HepG2 (cell line): ENCODE measurements at regions not wholly inside any gene's neighbourhood (a gene's known extent, or its start where the extent isn't known, plus 50 kb on each side); places are given as distances from the start of the nearest gene placed in this dataset.

Experiments
- ATAC-seq: fragments of 200-7000 bp; cut with Tn5 transposase; 3 replicates; pipeline ENCODE4 v1.9.1; 2020; ENCODE audit warnings: mild to moderate bottlenecking, moderate library complexity
- BruUV-seq: library from RNA; stranded (reverse); fragments of 400-500 nt; replicated peaks from 2 replicates; lab custom pipeline; 2021; lab: Mats Ljungman, UMichigan
- CTCF ChIA-PET: fragments of 300-600 bp; formaldehyde crosslinking; extraction: SDS; loops from one replicate; lab custom pipeline; 2021; ENCODE audit warnings: low total read pairs, inconsistent platforms, low intra/inter-chr PET ratio; lab: Yijun Ruan, JAX
- POLR2A ChIA-PET: fragments of 350-600 bp; sonication (Branson Sonifier 250); formaldehyde crosslinking; loops from one replicate; lab custom pipeline; 2020; ENCODE audit warnings: antibody characterized with exemption, inconsistent platforms; lab: Yijun Ruan, JAX
- DNase-seq: peaks from one replicate; pipeline ENCODE4 v3.0.0-alpha.2; 2015; ENCODE audit warnings: low spot score
- FAIRE-seq: peaks from 3 replicates; lab custom pipeline; 2011; peaks lifted over from hg19 to GRCh38; lab: Jason Lieb, UNC
- H2AFZ ChIP-seq: one replicate; pipeline ENCODE4 v1.6.1; 2011; ENCODE audit warnings: low read length, inconsistent platforms
- H3K27ac ChIP-seq: fragments of 300-600 bp; 3 replicates; pipeline ENCODE4 v1.8.0; 2011; ENCODE audit warnings: mixed run types, mild to moderate bottlenecking, mixed read lengths, low read length, inconsistent platforms; ENCODE audit not compliant: insufficient read depth; ENCODE audit errors: extremely low read length
- H3K27me3 ChIP-seq, 2 experiments: fragments of 200-600 bp in 1 of 2; 2 replicates in 1 of 2; 3 replicates in 1 of 2; pipeline versions ENCODE4 v1.6.0 to v1.8.0; 2011; ENCODE audit warnings: low read length in 2 of 2, mild to moderate bottlenecking in 2 of 2, moderate library complexity in 2 of 2, inconsistent platforms in 1 of 2; ENCODE audit not compliant: insufficient read depth in 2 of 2, control insufficient read depth in 1 of 2
- H3K36me3 ChIP-seq, 2 experiments: fragments of 200-600 bp in 1 of 2; replicated peaks in 1 of 2; 2 replicates in 1 of 2; 3 replicates in 1 of 2; pipeline versions ENCODE4 v1.5.1 to v1.8.0; 2011; ENCODE audit warnings: low read length in 2 of 2, inconsistent platforms in 1 of 2; ENCODE audit not compliant: insufficient read depth in 2 of 2, control insufficient read depth in 1 of 2
- H3K4me1 ChIP-seq: 2 replicates; pipeline ENCODE4 v1.5.1; 2012; ENCODE audit warnings: low read length, inconsistent platforms; ENCODE audit not compliant: insufficient read depth
- H3K4me2 ChIP-seq: 2 replicates; pipeline ENCODE4 v1.6.0; 2011; ENCODE audit warnings: low read depth, low read length, inconsistent platforms
- H3K4me3 ChIP-seq, 3 experiments: fragments of 200-600 bp in 1 of 3; sonication (generic), shearing (Covaris generic) in 1 of 3; replicated peaks in 1 of 3; 2 replicates each; pipeline ENCODE4 v1.5.1; 2011 to 2016; ENCODE audit warnings: low read length in 3 of 3, inconsistent platforms in 2 of 3, low read depth in 2 of 3, mild to moderate bottlenecking in 2 of 3, control low read depth in 1 of 3, mixed read lengths in 1 of 3; ENCODE audit not compliant: insufficient read depth in 1 of 3
- H3K79me2 ChIP-seq: one replicate; pipeline ENCODE4 v1.6.1; 2011; ENCODE audit warnings: low read length, inconsistent platforms; ENCODE audit not compliant: insufficient read depth
- H3K9ac ChIP-seq: 2 replicates; pipeline ENCODE4 v1.6.0; 2011; ENCODE audit warnings: mild to moderate bottlenecking, low read depth, low read length, inconsistent platforms; ENCODE audit not compliant: insufficient read depth
- H3K9me3 ChIP-seq: 2 replicates; pipeline ENCODE4 v1.5.1; 2012; ENCODE audit warnings: mild to moderate bottlenecking, low read length
- H4K20me1 ChIP-seq: 2 replicates; pipeline ENCODE4 v1.6.0; 2011; ENCODE audit warnings: inconsistent platforms, mild to moderate bottlenecking, low read length, moderate library complexity; ENCODE audit not compliant: insufficient read depth
- DMAP1 ChIP-seq: IDR thresholded peaks from 2 replicates; pipeline ENCODE4 v1.6.1; 2016
- IRX3 ChIP-seq: sonication (generic); formaldehyde crosslinking; IDR thresholded peaks from 2 replicates; pipeline ENCODE4 v1.8.1; 2023; ENCODE audit warnings: mild to moderate bottlenecking, low read depth, missing genetic modification reagents, borderline replicate concordance
- KLF12 ChIP-seq: sonication (generic); formaldehyde crosslinking; IDR thresholded peaks from 2 replicates; pipeline ENCODE4 v1.4.0; 2020; ENCODE audit warnings: missing genetic modification reagents, borderline replicate concordance
- PHF21A ChIP-seq: sonication (generic); formaldehyde crosslinking; IDR thresholded peaks from 2 replicates; pipeline ENCODE4 v1.5.0; 2020; ENCODE audit warnings: mild to moderate bottlenecking, missing genetic modification reagents
- REL ChIP-seq: sonication (generic); formaldehyde crosslinking; conservative IDR thresholded peaks from 2 replicates; pipeline ENCODE4 v1.8.0; 2022; ENCODE audit warnings: mild to moderate bottlenecking, missing genetic modification reagents, moderate library complexity
- SRY ChIP-seq: sonication (generic); formaldehyde crosslinking; IDR thresholded peaks from 2 replicates; pipeline ENCODE4 v1.8.0; 2022; ENCODE audit warnings: mild to moderate bottlenecking, missing genetic modification reagents
- ZBTB3 ChIP-seq: sonication (generic); formaldehyde crosslinking; IDR thresholded peaks from 2 replicates; pipeline ENCODE4 v1.4.0; 2020; ENCODE audit warnings: low read depth, mild to moderate bottlenecking, moderate library complexity, missing genetic modification reagents, borderline replicate concordance
- ZNF326 ChIP-seq: sonication (generic); formaldehyde crosslinking; IDR thresholded peaks from 2 replicates; pipeline ENCODE4 v1.4.0; 2020; ENCODE audit warnings: missing genetic modification reagents, borderline replicate concordance
- WGBS: methylation state at CpG from one replicate; pipeline ENCODE4 v1.1.6; 2017; ENCODE audit warnings: low lambda C conversion rate; 5-methylcytosine and 5-hydroxymethylcytosine counted together
- in situ Hi-C: cut with HindIII; loops from 2 replicates; pipeline ENCODE4 v1.10.0; 2017; ENCODE audit warnings: low pct_unique_long_range_greater_than_20kb; ENCODE audit not compliant: extremely low pct_ligation_motif_present
- intact Hi-C: fragments of 100-400 bp; cut with micrococcal nuclease; formaldehyde crosslinking; loops from one replicate; pipeline ENCODE4 v1.10.0; 2022; ENCODE audit not compliant: unreplicated experiment
- TF ChIP-seq, protein P1 (sequence below): sonication (generic); formaldehyde crosslinking; conservative IDR thresholded peaks from 2 replicates; pipeline ENCODE4 v1.4.0; 2020; ENCODE audit warnings: missing genetic modification reagents
- TF ChIP-seq, protein P2 (sequence below): sonication (generic); formaldehyde crosslinking; IDR thresholded peaks from 2 replicates; pipeline ENCODE4 v1.5.0; 2020; ENCODE audit warnings: missing genetic modification reagents
- TF ChIP-seq, protein P3 (sequence below): IDR thresholded peaks from 2 replicates; pipeline ENCODE4 v1.4.0; 2020; ENCODE audit warnings: mild to moderate bottlenecking, missing genetic modification reagents
- TF ChIP-seq, protein P4 (sequence below): sonication (generic); formaldehyde crosslinking; IDR thresholded peaks from 2 replicates; pipeline ENCODE4 v1.5.0; 2020; ENCODE audit warnings: mild to moderate bottlenecking, missing genetic modification reagents, moderate library complexity

DNA sequence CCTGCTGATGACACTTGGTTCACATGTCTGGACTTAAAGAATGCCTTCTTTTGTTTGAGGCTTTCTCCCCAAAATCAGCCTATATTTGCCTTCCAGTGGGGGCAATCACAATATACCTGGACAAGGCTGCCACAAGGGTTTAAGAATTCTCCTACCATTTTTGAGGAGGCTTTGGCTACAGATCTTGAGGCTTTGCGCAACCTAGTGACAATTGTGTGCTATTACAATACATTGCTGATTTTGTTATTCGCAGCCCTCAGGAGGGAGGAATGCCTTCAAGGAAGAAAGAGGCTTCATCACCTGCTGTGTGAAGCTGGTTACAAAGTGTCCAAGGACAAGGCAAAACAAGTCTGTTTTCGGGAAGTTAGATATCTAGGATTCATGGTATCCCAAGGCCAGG, 50.8 kb upstream of the OR4C15 start:
- H4K20me1 ChIP-seq: no peaks in the 10 kb centered on the region
- no TSS peak for BruUV-seq
- TF ChIP-seq REL (no peak), ZBTB3 (CRISPR knock-in tag) (no peak), IRX3 (CRISPR knock-in tag) (no peak), KLF12 (CRISPR knock-in tag) (no peak), SRY (CRISPR knock-in tag) (no peak), PHF21A (CRISPR knock-in tag) (no peak), ZNF326 (CRISPR knock-in tag) (no peak), DMAP1 (CRISPR knock-in tag) (no peak)
- TF ChIP-seq, protein P1, sequence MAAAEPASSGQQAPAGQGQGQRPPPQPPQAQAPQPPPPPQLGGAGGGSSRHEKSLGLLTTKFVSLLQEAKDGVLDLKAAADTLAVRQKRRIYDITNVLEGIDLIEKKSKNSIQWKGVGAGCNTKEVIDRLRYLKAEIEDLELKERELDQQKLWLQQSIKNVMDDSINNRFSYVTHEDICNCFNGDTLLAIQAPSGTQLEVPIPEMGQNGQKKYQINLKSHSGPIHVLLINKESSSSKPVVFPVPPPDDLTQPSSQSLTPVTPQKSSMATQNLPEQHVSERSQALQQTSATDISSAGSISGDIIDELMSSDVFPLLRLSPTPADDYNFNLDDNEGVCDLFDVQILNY: no peak
- TF ChIP-seq, protein P2, sequence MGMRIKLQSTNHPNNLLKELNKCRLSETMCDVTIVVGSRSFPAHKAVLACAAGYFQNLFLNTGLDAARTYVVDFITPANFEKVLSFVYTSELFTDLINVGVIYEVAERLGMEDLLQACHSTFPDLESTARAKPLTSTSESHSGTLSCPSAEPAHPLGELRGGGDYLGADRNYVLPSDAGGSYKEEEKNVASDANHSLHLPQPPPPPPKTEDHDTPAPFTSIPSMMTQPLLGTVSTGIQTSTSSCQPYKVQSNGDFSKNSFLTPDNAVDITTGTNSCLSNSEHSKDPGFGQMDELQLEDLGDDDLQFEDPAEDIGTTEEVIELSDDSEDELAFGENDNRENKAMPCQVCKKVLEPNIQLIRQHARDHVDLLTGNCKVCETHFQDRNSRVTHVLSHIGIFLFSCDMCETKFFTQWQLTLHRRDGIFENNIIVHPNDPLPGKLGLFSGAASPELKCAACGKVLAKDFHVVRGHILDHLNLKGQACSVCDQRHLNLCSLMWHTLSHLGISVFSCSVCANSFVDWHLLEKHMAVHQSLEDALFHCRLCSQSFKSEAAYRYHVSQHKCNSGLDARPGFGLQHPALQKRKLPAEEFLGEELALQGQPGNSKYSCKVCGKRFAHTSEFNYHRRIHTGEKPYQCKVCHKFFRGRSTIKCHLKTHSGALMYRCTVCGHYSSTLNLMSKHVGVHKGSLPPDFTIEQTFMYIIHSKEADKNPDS (CRISPR knock-in tag): no peak
- TF ChIP-seq, protein P3, sequence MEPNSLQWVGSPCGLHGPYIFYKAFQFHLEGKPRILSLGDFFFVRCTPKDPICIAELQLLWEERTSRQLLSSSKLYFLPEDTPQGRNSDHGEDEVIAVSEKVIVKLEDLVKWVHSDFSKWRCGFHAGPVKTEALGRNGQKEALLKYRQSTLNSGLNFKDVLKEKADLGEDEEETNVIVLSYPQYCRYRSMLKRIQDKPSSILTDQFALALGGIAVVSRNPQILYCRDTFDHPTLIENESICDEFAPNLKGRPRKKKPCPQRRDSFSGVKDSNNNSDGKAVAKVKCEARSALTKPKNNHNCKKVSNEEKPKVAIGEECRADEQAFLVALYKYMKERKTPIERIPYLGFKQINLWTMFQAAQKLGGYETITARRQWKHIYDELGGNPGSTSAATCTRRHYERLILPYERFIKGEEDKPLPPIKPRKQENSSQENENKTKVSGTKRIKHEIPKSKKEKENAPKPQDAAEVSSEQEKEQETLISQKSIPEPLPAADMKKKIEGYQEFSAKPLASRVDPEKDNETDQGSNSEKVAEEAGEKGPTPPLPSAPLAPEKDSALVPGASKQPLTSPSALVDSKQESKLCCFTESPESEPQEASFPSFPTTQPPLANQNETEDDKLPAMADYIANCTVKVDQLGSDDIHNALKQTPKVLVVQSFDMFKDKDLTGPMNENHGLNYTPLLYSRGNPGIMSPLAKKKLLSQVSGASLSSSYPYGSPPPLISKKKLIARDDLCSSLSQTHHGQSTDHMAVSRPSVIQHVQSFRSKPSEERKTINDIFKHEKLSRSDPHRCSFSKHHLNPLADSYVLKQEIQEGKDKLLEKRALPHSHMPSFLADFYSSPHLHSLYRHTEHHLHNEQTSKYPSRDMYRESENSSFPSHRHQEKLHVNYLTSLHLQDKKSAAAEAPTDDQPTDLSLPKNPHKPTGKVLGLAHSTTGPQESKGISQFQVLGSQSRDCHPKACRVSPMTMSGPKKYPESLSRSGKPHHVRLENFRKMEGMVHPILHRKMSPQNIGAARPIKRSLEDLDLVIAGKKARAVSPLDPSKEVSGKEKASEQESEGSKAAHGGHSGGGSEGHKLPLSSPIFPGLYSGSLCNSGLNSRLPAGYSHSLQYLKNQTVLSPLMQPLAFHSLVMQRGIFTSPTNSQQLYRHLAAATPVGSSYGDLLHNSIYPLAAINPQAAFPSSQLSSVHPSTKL (CRISPR knock-in tag): no peak
- TF ChIP-seq, protein P4, sequence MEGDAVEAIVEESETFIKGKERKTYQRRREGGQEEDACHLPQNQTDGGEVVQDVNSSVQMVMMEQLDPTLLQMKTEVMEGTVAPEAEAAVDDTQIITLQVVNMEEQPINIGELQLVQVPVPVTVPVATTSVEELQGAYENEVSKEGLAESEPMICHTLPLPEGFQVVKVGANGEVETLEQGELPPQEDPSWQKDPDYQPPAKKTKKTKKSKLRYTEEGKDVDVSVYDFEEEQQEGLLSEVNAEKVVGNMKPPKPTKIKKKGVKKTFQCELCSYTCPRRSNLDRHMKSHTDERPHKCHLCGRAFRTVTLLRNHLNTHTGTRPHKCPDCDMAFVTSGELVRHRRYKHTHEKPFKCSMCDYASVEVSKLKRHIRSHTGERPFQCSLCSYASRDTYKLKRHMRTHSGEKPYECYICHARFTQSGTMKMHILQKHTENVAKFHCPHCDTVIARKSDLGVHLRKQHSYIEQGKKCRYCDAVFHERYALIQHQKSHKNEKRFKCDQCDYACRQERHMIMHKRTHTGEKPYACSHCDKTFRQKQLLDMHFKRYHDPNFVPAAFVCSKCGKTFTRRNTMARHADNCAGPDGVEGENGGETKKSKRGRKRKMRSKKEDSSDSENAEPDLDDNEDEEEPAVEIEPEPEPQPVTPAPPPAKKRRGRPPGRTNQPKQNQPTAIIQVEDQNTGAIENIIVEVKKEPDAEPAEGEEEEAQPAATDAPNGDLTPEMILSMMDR (CRISPR knock-in tag): no peak
- in situ Hi-C loops: no loop called here
- no peak overlapping the region for H3K4me2 ChIP-seq
- H3K36me3 ChIP-seq: no peaks in the 10 kb centered on the region
- intact Hi-C loops: no loop called here
- H3K4me3 ChIP-seq: no peak overlapping the region
- DNase-seq (no peak), FAIRE-seq (no peak), ATAC-seq (no peak)
- POLR2A ChIA-PET: no interaction called here
- no peaks in the 10 kb centered on the region for H3K4me1 ChIP-seq
- H3K27me3 ChIP-seq: no peaks in the 10 kb centered on the region
- no peak overlapping the region for H2AFZ ChIP-seq
- CTCF ChIA-PET: no interaction called here
- H3K79me2 ChIP-seq: no peaks in the 10 kb centered on the region
- peaks cover 75% of the 10 kb centered on the region for H3K9me3 ChIP-seq
- no peak overlapping the region for H3K9ac ChIP-seq
- H3K27ac ChIP-seq: no peak overlapping the region
- 45% methylated on average over 3 of the region's 3 CpGs for WGBS
